Smooth muscle cell (in vitro differentiated cells): ENCODE measurements at regions not wholly inside any gene's neighbourhood (a gene's known extent, or its start where the extent isn't known, plus 50 kb on each side); places are given as distances from the start of the nearest gene placed in this dataset.

ENCODE experiments used
- DNase-seq: peaks from one replicate; lab custom pipeline; 2025; ENCODE audit not compliant: unreplicated experiment; lab: John Stamatoyannopoulos, UW
- H2AFZ ChIP-seq: fragments of 200-600 bp; sonication (generic); 2 replicates; pipeline ENCODE4 v1.6.0; 2016; ENCODE audit warnings: antibody characterized with exemption, low read depth, mild to moderate bottlenecking
- H3F3A ChIP-seq: fragments of 200-600 bp; sonication (generic); 2 replicates; pipeline ENCODE4 v1.6.0; 2017; ENCODE audit warnings: antibody characterized with exemption, low read depth
- H3K27ac ChIP-seq: fragments of 200-600 bp; sonication (generic); 2 replicates; pipeline ENCODE4 v1.5.1; 2016; ENCODE audit warnings: low read depth, mild to moderate bottlenecking
- H3K27me3 ChIP-seq: fragments of 200-600 bp; sonication (generic); 2 replicates; pipeline ENCODE4 v1.6.1; 2016; ENCODE audit warnings: low read depth, mild to moderate bottlenecking
- H3K36me3 ChIP-seq: fragments of 200-600 bp; sonication (generic); 2 replicates; pipeline ENCODE4 v1.5.1; 2016; ENCODE audit warnings: low read depth
- H3K4me1 ChIP-seq: fragments of 200-600 bp; sonication (generic); 2 replicates; pipeline ENCODE4 v1.5.1; 2016; ENCODE audit warnings: low read depth
- H3K4me2 ChIP-seq: fragments of 200-600 bp; sonication (generic); 2 replicates; pipeline ENCODE4 v1.6.0; 2016; ENCODE audit warnings: mild to moderate bottlenecking
- H3K4me3 ChIP-seq: fragments of 200-600 bp; sonication (generic); 2 replicates; pipeline ENCODE4 v1.5.1; 2016; ENCODE audit warnings: mild to moderate bottlenecking
- H3K79me2 ChIP-seq: fragments of 200-600 bp; sonication (generic); 2 replicates; pipeline ENCODE4 v1.6.0; 2016; ENCODE audit warnings: low read depth, mild to moderate bottlenecking
- H3K9ac ChIP-seq: fragments of 200-600 bp; sonication (generic); 2 replicates; pipeline ENCODE4 v1.6.0; 2016; ENCODE audit warnings: low read depth
- H3K9me3 ChIP-seq: fragments of 200-600 bp; sonication (generic); replicated peaks from 2 replicates; pipeline ENCODE4 v1.5.1; 2016; ENCODE audit warnings: low read depth
- H4K20me1 ChIP-seq: fragments of 200-600 bp; sonication (generic); 2 replicates; pipeline ENCODE4 v1.6.0; 2016; ENCODE audit warnings: low read depth
- CTCF ChIP-seq: fragments of 200-600 bp; sonication (generic); IDR thresholded peaks from 2 replicates; pipeline ENCODE4 v1.5.1; 2017; ENCODE audit warnings: borderline replicate concordance, mild to moderate bottlenecking, antibody characterized with exemption; ENCODE audit not compliant: insufficient read depth, poor library complexity, severe bottlenecking
- WGBS: methylation state at CpG from one replicate; pipeline ENCODE4 v1.1.7; 2016; ENCODE audit warnings: low lambda C conversion rate; 5-methylcytosine and 5-hydroxymethylcytosine counted together

- H2AFZ ChIP-seq = no peak overlapping the region
- H3K4me2 ChIP-seq = peak overlapping the region; percentile 11
- H3K9me3 ChIP-seq = no peaks in the 10 kb centered on the region
- H3K79me2 ChIP-seq = no peaks in the 10 kb centered on the region
- no peak for DNase-seq
- no peaks in the 10 kb centered on the region for H3K36me3 ChIP-seq
- no peaks in the 10 kb centered on the region for H4K20me1 ChIP-seq
- 18% methylated on average over 3 of the region's 3 CpGs for WGBS
- no peak for TF ChIP-seq CTCF
- no peak overlapping the region for H3K4me3 ChIP-seq
- H3K27me3 ChIP-seq = no peaks in the 10 kb centered on the region
- H3K27ac ChIP-seq = peak overlapping the region; percentile 64
- H3K9ac ChIP-seq = no peak overlapping the region
- peaks cover 3% of the 10 kb centered on the region for H3F3A ChIP-seq
- H3K4me1 ChIP-seq = peaks cover 11% of the 10 kb centered on the region
These were observed 111.6 kb downstream of the RASSF10 start for GRCh38 chr11:13120691-13121090.

GRCh38 chr11:13126430-13126829 lies 117.3 kb downstream of the RASSF10 start:
- DNase-seq = no peak
- Histone ChIP-seq H3K4me2 (no peak overlapping the region), H3K27ac (peak overlapping the region; percentile 27), H3K9ac (no peak overlapping the region), H3K36me3 (no peaks in the 10 kb centered on the region), H3K9me3 (no peaks in the 10 kb centered on the region), H3K79me2 (no peaks in the 10 kb centered on the region), H3F3A (no peaks in the 10 kb centered on the region), H3K4me3 (no peak overlapping the region), H3K4me1 (no peaks in the 10 kb centered on the region), H2AFZ (no peak overlapping the region), H3K27me3 (peaks cover 3% of the 10 kb centered on the region), H4K20me1 (no peaks in the 10 kb centered on the region)
- 68% methylated on average over 7 of the region's 7 CpGs for WGBS
- no peak for TF ChIP-seq CTCF

- no peak overlapping the region for H3K9ac ChIP-seq
- H3K4me1 ChIP-seq = no peaks in the 10 kb centered on the region
- H3K36me3 ChIP-seq = no peaks in the 10 kb centered on the region
- TF ChIP-seq CTCF = no peak
- H3F3A ChIP-seq = no peaks in the 10 kb centered on the region
- H2AFZ ChIP-seq = no peak overlapping the region
- DNase-seq = no peak
- H3K27ac ChIP-seq = peak overlapping the region; percentile 27
- H3K4me2 ChIP-seq = no peak overlapping the region
- H3K9me3 ChIP-seq = no peaks in the 10 kb centered on the region
- H3K4me3 ChIP-seq = no peak overlapping the region
- 93% methylated on average over 2 of the region's 2 CpGs for WGBS
- H3K27me3 ChIP-seq = peaks cover 3% of the 10 kb centered on the region
- no peaks in the 10 kb centered on the region for H3K79me2 ChIP-seq
- no peaks in the 10 kb centered on the region for H4K20me1 ChIP-seq
These were observed 118.0 kb downstream of the RASSF10 start for GRCh38 chr11:13127161-13127560.

- Histone ChIP-seq H3K9me3 (no peaks in the 10 kb centered on the region), H3K36me3 (no peaks in the 10 kb centered on the region), H3K79me2 (no peaks in the 10 kb centered on the region), H3K27ac (no peak overlapping the region), H3K27me3 (peaks cover 3% of the 10 kb centered on the region), H3K4me3 (no peak overlapping the region), H3F3A (no peaks in the 10 kb centered on the region), H4K20me1 (no peaks in the 10 kb centered on the region), H3K4me2 (no peak overlapping the region), H3K4me1 (no peaks in the 10 kb centered on the region), H3K9ac (no peak overlapping the region), H2AFZ (no peak overlapping the region)
- WGBS = 90% methylated on average over 4 of the region's 4 CpGs
- no peak for DNase-seq
- no peak for TF ChIP-seq CTCF
These were observed 119.2 kb downstream of the RASSF10 start for GRCh38 chr11:13128354-13128753.
